ENCODE measurements at regions not wholly inside any gene's neighbourhood (a gene's known extent, or its start where the extent isn't known, plus 50 kb on each side); places are given as distances from the start of the nearest gene placed in this dataset.

GRCh38 chr3:22485954-22486353 is 717.2 kb upstream of the UBE2E2 start:
- FAIRE-seq (no peak), DNase-seq (ENCODE audit: low spot score) (no peak), ATAC-seq (no peak)
- Histone ChIP-seq H3K27ac (ENCODE audit: extremely low read length, insufficient read depth, low read length) (no peak overlapping the region), H3K4me3 (replicated peaks in 1 of 3; ENCODE audit: insufficient read depth in 1 of 3, low read depth in 2 of 3, low read length in 3 of 3) (no peak overlapping the region), H4K20me1 (ENCODE audit: insufficient read depth, low read length) (no peaks in the 10 kb centered on the region), H3K79me2 (ENCODE audit: insufficient read depth, low read length) (no peaks in the 10 kb centered on the region), H3K27me3 (ENCODE audit: control insufficient read depth in 1 of 2, insufficient read depth in 2 of 2, low read length in 2 of 2) (no peaks in the 10 kb centered on the region), H3K4me2 (ENCODE audit: low read depth, low read length) (no peak overlapping the region), H3K36me3 (replicated peaks in 1 of 2; ENCODE audit: control insufficient read depth in 1 of 2, insufficient read depth in 2 of 2, low read length in 2 of 2) (no peaks in the 10 kb centered on the region), H3K9me3 (ENCODE audit: low read length) (no peaks in the 10 kb centered on the region), H3K4me1 (ENCODE audit: insufficient read depth, low read length) (no peaks in the 10 kb centered on the region), H2AFZ (ENCODE audit: low read length) (no peak overlapping the region), H3K9ac (ENCODE audit: insufficient read depth, low read depth, low read length) (no peak overlapping the region)
- no peak for TF ChIP-seq DMTF1 (CRISPR knock-in tag; IDR thresholded peaks at IDR 0.05)
- no peak for TF ChIP-seq ZFP36L1 (CRISPR knock-in tag; IDR thresholded peaks at IDR 0.05)
- no peak for TF ChIP-seq BRD4 (CRISPR knock-in tag; IDR thresholded peaks at IDR 0.05)
- no peak for TF ChIP-seq MXI1 (IDR thresholded peaks at IDR 0.05; ENCODE audit: borderline replicate concordance, low read depth, low read length)
- TF ChIP-seq KLF11 (CRISPR knock-in tag; IDR thresholded peaks at IDR 0.05), result no peak
- WGBS (ENCODE audit: low lambda C conversion rate), result 3% methylated on average over 3 of the region's 3 CpGs
- ChIA-PET CTCF (ENCODE audit: low intra/inter-chr PET ratio, low total read pairs) (no interaction called here), POLR2A (no interaction called here)
- intact Hi-C loops (cut with micrococcal nuclease; ENCODE audit: unreplicated experiment) (no loop called here), in situ Hi-C loops (cut with HindIII; ENCODE audit: extremely low pct_ligation_motif_present, low pct_unique_long_range_greater_than_20kb) (no loop called here)
- no TSS peak for BruUV-seq (replicated peaks)

- no peaks in the 10 kb centered on the region for H4K20me1 ChIP-seq (ENCODE audit: insufficient read depth, low read length)
- H2AFZ ChIP-seq (ENCODE audit: low read length), result no peak overlapping the region
- intact Hi-C loops (cut with micrococcal nuclease; ENCODE audit: unreplicated experiment), result no loop called here
- no peaks in the 10 kb centered on the region for H3K27me3 ChIP-seq (ENCODE audit: control insufficient read depth in 1 of 2, insufficient read depth in 2 of 2, low read length in 2 of 2)
- ATAC-seq (no peak), FAIRE-seq (no peak), DNase-seq (ENCODE audit: low spot score) (no peak)
- BruUV-seq (replicated peaks), result no TSS peak
- CTCF ChIA-PET (ENCODE audit: low intra/inter-chr PET ratio, low total read pairs), result no interaction called here
- no peak overlapping the region for H3K27ac ChIP-seq (ENCODE audit: extremely low read length, insufficient read depth, low read length)
- H3K79me2 ChIP-seq (ENCODE audit: insufficient read depth, low read length), result no peaks in the 10 kb centered on the region
- in situ Hi-C loops (cut with HindIII; ENCODE audit: extremely low pct_ligation_motif_present, low pct_unique_long_range_greater_than_20kb), result no loop called here
- H3K4me3 ChIP-seq (replicated peaks in 1 of 3; ENCODE audit: insufficient read depth in 1 of 3, low read depth in 2 of 3, low read length in 3 of 3), result no peak overlapping the region
- 0% methylated on average over 1 of the region's 1 CpG for WGBS (ENCODE audit: low lambda C conversion rate)
- H3K9ac ChIP-seq (ENCODE audit: insufficient read depth, low read depth, low read length), result no peak overlapping the region
- POLR2A ChIA-PET, result no interaction called here
- no peak overlapping the region for H3K4me2 ChIP-seq (ENCODE audit: low read depth, low read length)
- TF ChIP-seq BORCS8-MEF2B (CRISPR knock-in tag; IDR thresholded peaks at IDR 0.05) (no peak), GLI4 (CRISPR knock-in tag; IDR thresholded peaks at IDR 0.05; ENCODE audit: borderline replicate concordance) (no peak), JARID2 (CRISPR knock-in tag; IDR thresholded peaks at IDR 0.05; ENCODE audit: insufficient replicate concordance) (no peak), BRCA1 (CRISPR knock-in tag; IDR thresholded peaks at IDR 0.05) (no peak), ZFAT (CRISPR knock-in tag; conservative IDR thresholded peaks at IDR 0.05) (no peak)
- H3K4me1 ChIP-seq (ENCODE audit: insufficient read depth, low read length), result no peaks in the 10 kb centered on the region
- no peaks in the 10 kb centered on the region for H3K9me3 ChIP-seq (ENCODE audit: low read length)
- H3K36me3 ChIP-seq (replicated peaks in 1 of 2; ENCODE audit: control insufficient read depth in 1 of 2, insufficient read depth in 2 of 2, low read length in 2 of 2), result no peaks in the 10 kb centered on the region
Measured at GRCh38 chr3:22490747-22491146, 712.4 kb upstream of the UBE2E2 start.

Data from HepG2 (cell line).